ENCODE measurements at regions not wholly inside any gene's neighbourhood (a gene's known extent, or its start where the extent isn't known, plus 50 kb on each side); places are given as distances from the start of the nearest gene placed in this dataset.

DNA sequence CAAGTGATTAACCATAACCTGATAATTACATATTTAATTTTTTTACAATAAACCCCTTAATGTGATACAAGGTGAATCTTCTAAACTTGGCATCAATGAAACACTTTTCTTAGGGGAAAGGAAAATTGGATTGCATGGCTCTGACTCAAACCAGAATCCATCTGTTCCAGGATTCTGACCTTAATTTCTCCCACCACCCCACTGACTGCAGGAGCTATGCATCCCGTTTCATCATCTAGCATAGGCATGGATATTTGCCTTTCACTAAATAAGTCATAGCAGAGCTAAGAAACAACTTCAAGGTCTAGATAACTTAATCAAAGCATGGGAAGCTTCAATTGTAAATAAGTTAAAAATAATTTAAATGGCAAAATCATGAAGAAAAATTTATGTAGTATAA, 156.3 kb downstream of the BTC start:
- TF ChIP-seq ZMAT3 (CRISPR knock-in tag; conservative IDR thresholded peaks at IDR 0.05), result no peak
- no peak for TF ChIP-seq ASH2L (IDR thresholded peaks at IDR 0.05; ENCODE audit: insufficient read length, low read depth, low read length)
- no peak for TF ChIP-seq CBFB (CRISPR knock-in tag; IDR thresholded peaks at IDR 0.05)
- no peak for TF ChIP-seq SMC3 (IDR thresholded peaks at IDR 0.05; ENCODE audit: low read length)
- TF ChIP-seq, protein P1, sequence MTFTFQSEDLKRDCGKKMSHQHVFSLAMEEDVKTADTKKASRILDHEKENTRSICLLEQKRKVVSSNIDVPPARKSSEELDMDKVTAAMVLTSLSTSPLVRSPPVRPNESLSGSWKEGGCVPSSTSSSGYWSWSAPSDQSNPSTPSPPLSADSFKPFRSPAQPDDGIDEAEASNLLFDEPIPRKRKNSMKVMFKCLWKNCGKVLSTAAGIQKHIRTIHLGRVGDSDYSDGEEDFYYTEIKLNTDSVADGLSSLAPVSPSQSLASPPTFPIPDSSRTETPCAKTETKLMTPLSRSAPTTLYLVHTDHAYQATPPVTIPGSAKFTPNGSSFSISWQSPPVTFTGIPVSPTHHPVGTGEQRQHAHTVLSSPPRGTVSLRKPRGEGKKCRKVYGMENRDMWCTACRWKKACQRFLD (CRISPR knock-in tag; IDR thresholded peaks at IDR 0.05; ENCODE audit: borderline replicate concordance), result no peak
- no peak for TF ChIP-seq MTF2 (CRISPR knock-in tag; IDR thresholded peaks at IDR 0.05; ENCODE audit: borderline replicate concordance)
- TF ChIP-seq, protein P2, sequence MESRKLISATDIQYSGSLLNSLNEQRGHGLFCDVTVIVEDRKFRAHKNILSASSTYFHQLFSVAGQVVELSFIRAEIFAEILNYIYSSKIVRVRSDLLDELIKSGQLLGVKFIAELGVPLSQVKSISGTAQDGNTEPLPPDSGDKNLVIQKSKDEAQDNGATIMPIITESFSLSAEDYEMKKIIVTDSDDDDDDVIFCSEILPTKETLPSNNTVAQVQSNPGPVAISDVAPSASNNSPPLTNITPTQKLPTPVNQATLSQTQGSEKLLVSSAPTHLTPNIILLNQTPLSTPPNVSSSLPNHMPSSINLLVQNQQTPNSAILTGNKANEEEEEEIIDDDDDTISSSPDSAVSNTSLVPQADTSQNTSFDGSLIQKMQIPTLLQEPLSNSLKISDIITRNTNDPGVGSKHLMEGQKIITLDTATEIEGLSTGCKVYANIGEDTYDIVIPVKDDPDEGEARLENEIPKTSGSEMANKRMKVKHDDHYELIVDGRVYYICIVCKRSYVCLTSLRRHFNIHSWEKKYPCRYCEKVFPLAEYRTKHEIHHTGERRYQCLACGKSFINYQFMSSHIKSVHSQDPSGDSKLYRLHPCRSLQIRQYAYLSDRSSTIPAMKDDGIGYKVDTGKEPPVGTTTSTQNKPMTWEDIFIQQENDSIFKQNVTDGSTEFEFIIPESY (CRISPR knock-in tag; IDR thresholded peaks at IDR 0.05), result no peak
- TF ChIP-seq NR2F1 (CRISPR knock-in tag; IDR thresholded peaks at IDR 0.05), result no peak
